GM12891 (cell line): ENCODE measurements at regions not wholly inside any gene's neighbourhood (a gene's known extent, or its start where the extent isn't known, plus 50 kb on each side); places are given as distances from the start of the nearest gene placed in this dataset.

Experiments used
- DNase-seq: peaks from one replicate; pipeline ENCODE4 v3.0.0; 2011; ENCODE audit warnings: low spot score; ENCODE audit not compliant: insufficient read length
- FAIRE-seq: peaks from 2 replicates; lab custom pipeline; 2011; peaks lifted over from hg19 to GRCh38; lab: Jason Lieb, UNC
- PAX5 ChIP-seq: IDR thresholded peaks from 2 replicates; pipeline ENCODE4 v1.6.1; 2011; ENCODE audit warnings: low read length, moderate library complexity, mild to moderate bottlenecking; ENCODE audit not compliant: insufficient read depth, severe bottlenecking
- POLR2A ChIP-seq: IDR thresholded peaks from 2 replicates; pipeline ENCODE4 v1.6.1; 2011; ENCODE audit warnings: low read depth, low read length, control low read depth
- POLR2AphosphoS5 ChIP-seq: IDR thresholded peaks from 2 replicates; pipeline ENCODE4 v1.6.1; 2011; ENCODE audit warnings: low read depth, low read length, control low read depth
- POU2F2 ChIP-seq: IDR thresholded peaks from 2 replicates; pipeline ENCODE4 v1.6.1; 2011; ENCODE audit warnings: low read depth, mild to moderate bottlenecking, control low read depth, low read length, moderate library complexity
- SPI1 ChIP-seq: IDR thresholded peaks from 2 replicates; pipeline ENCODE4 v1.6.1; 2011; ENCODE audit warnings: low read depth, low read length, control low read depth
- TAF1 ChIP-seq: IDR thresholded peaks from 2 replicates; pipeline ENCODE4 v1.6.1; 2011; ENCODE audit warnings: low read depth, low read length, control low read depth

GRCh38 chr5:6003040-6003825 is 375.1 kb downstream of the MED10 start:
- TF ChIP-seq SPI1 (no peak), TAF1 (no peak), POLR2AphosphoS5 (no peak), POLR2A (no peak), PAX5 (no peak), POU2F2 (no peak)
- DNase-seq = no peak
- no peak for FAIRE-seq

GRCh38 chr5:6000867-6001266 is 377.5 kb downstream of the MED10 start:
- no peak for FAIRE-seq
- no peak for DNase-seq
- no peak for TF ChIP-seq POLR2A
- no peak for TF ChIP-seq PAX5
- no peak for TF ChIP-seq SPI1
- no peak for TF ChIP-seq TAF1
- TF ChIP-seq POU2F2 = no peak
- no peak for TF ChIP-seq POLR2AphosphoS5

- DNase-seq (no peak), FAIRE-seq (no peak)
- TF ChIP-seq POU2F2 (no peak), TAF1 (no peak), SPI1 (no peak), PAX5 (no peak), POLR2AphosphoS5 (no peak), POLR2A (no peak)
These were observed 382.5 kb downstream of the MED10 start for GRCh38 chr5:5995819-5996218.

GRCh38 chr5:5986492-5987178 is 391.7 kb downstream of the MED10 start:
- no peak for DNase-seq
- FAIRE-seq = no peak
- TF ChIP-seq POU2F2 = no peak
- no peak for TF ChIP-seq PAX5
- TF ChIP-seq SPI1 = no peak
- no peak for TF ChIP-seq POLR2AphosphoS5
- no peak for TF ChIP-seq POLR2A
- TF ChIP-seq TAF1 = no peak

DNA sequence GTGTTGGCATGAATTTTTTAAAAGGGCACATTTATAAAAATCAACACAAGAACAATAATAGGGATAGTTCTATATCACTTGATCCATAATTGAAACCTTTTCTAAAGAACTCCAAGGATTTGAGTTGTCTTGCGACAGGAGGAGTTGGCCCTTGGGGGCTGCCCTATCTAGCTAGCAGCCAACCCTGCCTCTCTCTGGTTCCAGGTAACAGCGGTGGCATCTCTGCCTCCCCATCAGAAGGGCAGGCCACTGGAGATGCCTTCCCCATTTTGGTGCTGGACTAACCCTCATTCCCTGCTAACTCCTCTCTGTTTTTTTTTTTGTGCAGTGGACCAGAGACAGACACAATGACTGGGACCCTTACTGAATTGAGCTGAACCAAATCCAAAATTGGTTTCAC is 393.0 kb downstream of the MED10 start:
- FAIRE-seq = no peak
- DNase-seq = no peak
- no peak for TF ChIP-seq POLR2AphosphoS5
- no peak for TF ChIP-seq PAX5
- no peak for TF ChIP-seq SPI1
- no peak for TF ChIP-seq POLR2A
- no peak for TF ChIP-seq TAF1
- no peak for TF ChIP-seq POU2F2

DNA sequence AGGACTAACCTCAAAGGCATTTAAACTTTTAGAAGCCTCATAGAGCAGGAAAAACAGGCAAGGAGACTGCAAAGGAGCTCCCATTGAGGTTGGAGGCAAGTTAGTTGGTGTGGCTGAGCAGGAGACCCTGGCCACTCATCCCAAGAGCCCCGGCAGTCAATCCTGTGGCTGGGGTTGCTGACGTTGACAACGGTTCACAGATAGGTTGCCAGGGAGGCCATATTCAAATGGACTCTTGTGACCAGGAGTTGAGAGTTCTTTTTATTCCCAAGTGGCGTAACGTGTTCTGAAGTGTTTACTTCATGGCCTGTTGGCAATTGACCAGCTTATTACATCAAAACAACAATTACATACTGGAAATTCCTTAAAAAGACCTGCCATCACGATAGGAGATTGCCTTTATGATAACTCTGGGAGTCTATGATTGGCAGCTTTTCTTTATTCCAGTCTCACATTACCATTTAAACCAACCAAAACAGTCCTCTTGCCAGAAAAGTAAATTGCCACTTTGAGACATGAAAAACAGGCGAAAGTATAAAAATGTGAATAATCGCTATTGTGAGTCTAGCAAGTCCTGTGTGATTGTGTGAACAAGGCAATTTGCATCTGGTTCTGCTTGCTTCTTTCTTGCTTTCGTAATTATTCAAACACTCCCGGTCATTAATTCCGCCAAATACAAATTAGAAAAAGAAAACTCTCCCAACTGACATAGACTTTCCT is 394.9 kb downstream of the MED10 start:
- no peak for FAIRE-seq
- DNase-seq = no peak
- TF ChIP-seq POLR2A = no peak

DNA sequence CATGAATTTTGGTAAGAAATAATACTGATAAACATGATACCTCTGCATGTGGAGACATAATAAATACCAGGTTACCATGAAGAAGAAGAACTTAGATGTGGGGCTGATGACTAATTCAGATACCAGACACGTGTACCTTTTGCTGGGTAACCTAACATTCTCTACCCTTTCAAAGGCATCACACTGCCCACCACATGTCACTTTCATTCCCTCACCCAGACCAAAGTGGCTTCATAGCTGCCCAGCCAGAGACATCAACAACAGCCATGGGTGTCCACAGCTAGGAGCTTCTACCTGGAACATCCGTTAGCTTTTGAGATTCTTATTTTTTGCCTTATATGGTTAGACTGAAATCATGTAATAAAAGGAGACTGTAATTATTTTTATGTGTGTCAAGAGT is 396.8 kb downstream of the MED10 start:
- FAIRE-seq (no peak), DNase-seq (no peak)
- TF ChIP-seq SPI1 = no peak
- TF ChIP-seq POLR2A = no peak
- TF ChIP-seq POU2F2 = no peak
- TF ChIP-seq PAX5 = no peak
- no peak for TF ChIP-seq TAF1
- TF ChIP-seq POLR2AphosphoS5 = no peak

DNA sequence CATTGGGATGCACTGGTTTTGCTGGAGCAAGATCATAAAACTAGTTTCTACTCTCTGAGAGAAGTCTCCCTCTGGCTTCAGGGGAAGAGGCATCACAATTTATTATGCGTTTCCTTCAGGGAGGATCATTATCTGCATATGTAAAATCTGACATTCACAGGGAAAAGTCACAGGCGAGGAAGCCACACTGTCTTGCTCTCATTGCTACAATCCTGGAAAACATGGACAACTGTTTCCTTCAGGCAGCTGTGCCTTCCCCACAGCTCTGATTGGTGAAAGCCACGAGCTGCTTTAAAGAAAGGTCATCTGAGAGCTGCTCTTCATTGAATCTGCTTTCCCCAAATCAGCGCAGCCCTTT is 397.8 kb downstream of the MED10 start:
- TF ChIP-seq POLR2AphosphoS5 (no peak), SPI1 (no peak), PAX5 (no peak), TAF1 (no peak), POLR2A (no peak), POU2F2 (no peak)
- no peak for DNase-seq
- FAIRE-seq = no peak

GRCh38 chr5:5979761-5980537 is 398.4 kb downstream of the MED10 start:
- no peak for DNase-seq
- FAIRE-seq = no peak

DNA sequence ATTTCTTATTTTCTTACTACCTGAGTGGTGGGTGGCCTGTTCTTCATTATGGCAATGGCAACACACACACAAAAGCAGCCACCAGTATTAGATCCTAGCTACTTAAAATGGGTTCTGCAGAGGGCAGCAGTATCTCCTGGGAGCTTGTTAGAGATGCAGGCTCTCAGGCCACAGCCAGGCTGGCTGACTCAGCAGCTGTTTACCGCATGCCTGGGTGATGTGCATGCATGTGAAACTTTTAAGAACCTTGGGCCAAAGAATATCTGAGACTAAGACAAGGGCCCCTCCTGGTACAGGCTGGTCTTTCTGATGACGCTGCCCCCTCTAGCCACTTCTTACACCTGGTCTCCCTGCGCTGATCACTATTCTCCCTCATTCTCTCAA is 399.0 kb downstream of the MED10 start:
- no peak for TF ChIP-seq SPI1
- no peak for TF ChIP-seq POLR2AphosphoS5
- TF ChIP-seq POU2F2 = no peak
- TF ChIP-seq PAX5 = no peak
- no peak for TF ChIP-seq POLR2A
- TF ChIP-seq TAF1 = no peak
- no peak for DNase-seq
- FAIRE-seq = no peak

More at GRCh38 chr5:5979761-5980537, 398.4 kb downstream of the MED10 start:
- TF ChIP-seq SPI1 (no peak), PAX5 (no peak), POLR2A (no peak), POU2F2 (no peak), POLR2AphosphoS5 (no peak), TAF1 (no peak)
